Endothelial cell of umbilical vein (primary cell): ENCODE measurements at regions not wholly inside any gene's neighbourhood (a gene's known extent, or its start where the extent isn't known, plus 50 kb on each side); places are given as distances from the start of the nearest gene placed in this dataset.

Experiments used
- BruUV-seq: library from RNA; stranded (reverse); fragments of 400-500 nt; replicated peaks from 2 replicates; lab custom pipeline; 2021; lab: Mats Ljungman, UMichigan
- CTCF ChIA-PET: fragments of 300-600, 350-600 bp; sonication (Branson Sonifier 250); formaldehyde crosslinking; loops from one replicate; lab custom pipeline; 2021; ENCODE audit warnings: antibody characterized with exemption, inconsistent platforms; lab: Charles Lee
- POLR2A ChIA-PET: fragments of 300-600, 350-600 bp; sonication (Branson Sonifier 250); formaldehyde crosslinking; loops from one replicate; lab custom pipeline; 2021; ENCODE audit warnings: antibody characterized with exemption, inconsistent platforms; lab: Charles Lee
- DNase-seq: peaks from one replicate; pipeline ENCODE4 v3.0.0-alpha.2; 2011; ENCODE audit warnings: low read depth, low spot score
- FAIRE-seq: peaks from 2 replicates; lab custom pipeline; 2011; peaks lifted over from hg19 to GRCh38; lab: Jason Lieb, UNC
- H2AFZ ChIP-seq: 2 replicates; pipeline ENCODE4 v1.6.0; 2012; ENCODE audit warnings: low read depth, low read length, control low read depth, inconsistent platforms
- H3K27ac ChIP-seq: 2 replicates; pipeline ENCODE4 v1.5.1; 2011; ENCODE audit warnings: low read depth, mild to moderate bottlenecking, control low read depth, low read length, moderate library complexity; ENCODE audit not compliant: insufficient read depth
- H3K27me3 ChIP-seq, 2 experiments: 2 replicates each; pipeline versions ENCODE4 v1.6.0 to v1.6.1; 2011; ENCODE audit warnings: low read length in 2 of 2, mixed read lengths in 1 of 2; ENCODE audit not compliant: control insufficient read depth in 2 of 2, insufficient read depth in 2 of 2
- H3K36me3 ChIP-seq, 2 experiments: 2 replicates in 1 of 2; 3 replicates in 1 of 2; pipeline ENCODE4 v1.5.1; 2011; ENCODE audit warnings: low read length in 2 of 2, mild to moderate bottlenecking in 1 of 2, moderate library complexity in 1 of 2; ENCODE audit not compliant: control insufficient read depth in 2 of 2, insufficient read depth in 2 of 2; ENCODE audit errors: extremely low read depth in 1 of 2
- H3K4me1 ChIP-seq: 3 replicates; pipeline ENCODE4 v1.5.1; 2011; ENCODE audit warnings: mild to moderate bottlenecking, low read length; ENCODE audit not compliant: control insufficient read depth, insufficient read depth; ENCODE audit errors: extremely low read depth
- H3K4me2 ChIP-seq: 2 replicates; pipeline ENCODE4 v1.6.1; 2011; ENCODE audit warnings: low read length, control low read depth, mixed read lengths; ENCODE audit not compliant: insufficient read depth
- H3K4me3 ChIP-seq, 3 experiments: fragments of 200-600 bp in 1 of 3; sonication (generic), shearing (Covaris generic) in 1 of 3; replicated peaks in 1 of 3; 2 replicates each; pipeline ENCODE4 v1.5.1; 2011 to 2016; ENCODE audit warnings: control low read depth in 3 of 3, low read length in 3 of 3, mild to moderate bottlenecking in 2 of 3, inconsistent platforms in 1 of 3, low read depth in 1 of 3, moderate library complexity in 1 of 3; ENCODE audit not compliant: insufficient read depth in 1 of 3
- H3K79me2 ChIP-seq: 2 replicates; pipeline ENCODE4 v1.6.0; 2012; ENCODE audit warnings: low read length, inconsistent platforms; ENCODE audit not compliant: control insufficient read depth, insufficient read depth
- H3K9ac ChIP-seq: replicated peaks from 2 replicates; pipeline ENCODE3; 2011; ENCODE audit warnings: low read length, control low read depth; ENCODE audit not compliant: insufficient read depth; ENCODE audit errors: extremely low read depth
- H3K9me1 ChIP-seq: replicated peaks from 3 replicates; pipeline ENCODE4 v1.6.0; 2011; ENCODE audit warnings: mild to moderate bottlenecking, low read length; ENCODE audit not compliant: control insufficient read depth, insufficient read depth; ENCODE audit errors: extremely low read depth
- H3K9me3 ChIP-seq: replicated peaks from 2 replicates; pipeline ENCODE4 v1.5.1; 2012; ENCODE audit warnings: low read length, inconsistent platforms; ENCODE audit not compliant: control insufficient read depth, insufficient read depth
- H4K20me1 ChIP-seq: replicated peaks from 2 replicates; pipeline ENCODE3; 2011; ENCODE audit warnings: mild to moderate bottlenecking, low read length; ENCODE audit not compliant: control insufficient read depth, insufficient read depth; ENCODE audit errors: extremely low read depth
- GATA2 ChIP-seq: IDR thresholded peaks from 2 replicates; pipeline ENCODE4 v1.7.0; 2011; ENCODE audit warnings: low read depth, mild to moderate bottlenecking, moderate library complexity, mixed read lengths, low read length; ENCODE audit not compliant: insufficient read length, insufficient read depth
- JUN ChIP-seq: IDR thresholded peaks from 2 replicates; pipeline ENCODE4 v1.6.1; 2011; ENCODE audit warnings: borderline replicate concordance, low read depth; ENCODE audit not compliant: insufficient read length, insufficient read depth
- POLR2A ChIP-seq: IDR thresholded peaks from 2 replicates; pipeline ENCODE4 v1.6.1; 2012; ENCODE audit warnings: low read depth, mild to moderate bottlenecking, control low read depth, low read length
- dilution Hi-C: fragments of 300-500 bp; cut with MboI; formaldehyde crosslinking; loops from one replicate; pipeline ENCODE4 v1.15.0; 2019; ENCODE audit warnings: low sequenced_read_pairs; ENCODE audit not compliant: extremely low pct_ligation_motif_present
- intact Hi-C: fragments of 100-400 bp; cut with micrococcal nuclease; formaldehyde crosslinking; loops from one replicate; pipeline ENCODE4 v1.10.0; 2022
- TF ChIP-seq, protein P1 (sequence below), 2 donors: IDR thresholded peaks; 1 replicate in 1 of 2; 2 replicates in 1 of 2; pipeline ENCODE4 v1.5.1; 2011; ENCODE audit warnings: low read length in 2 of 2, mild to moderate bottlenecking in 2 of 2, moderate library complexity in 2 of 2, control low read depth in 1 of 2, inconsistent platforms in 1 of 2, low read depth in 1 of 2; ENCODE audit not compliant: insufficient read depth in 1 of 2; ENCODE audit errors: extremely low read depth in 1 of 2

DNA sequence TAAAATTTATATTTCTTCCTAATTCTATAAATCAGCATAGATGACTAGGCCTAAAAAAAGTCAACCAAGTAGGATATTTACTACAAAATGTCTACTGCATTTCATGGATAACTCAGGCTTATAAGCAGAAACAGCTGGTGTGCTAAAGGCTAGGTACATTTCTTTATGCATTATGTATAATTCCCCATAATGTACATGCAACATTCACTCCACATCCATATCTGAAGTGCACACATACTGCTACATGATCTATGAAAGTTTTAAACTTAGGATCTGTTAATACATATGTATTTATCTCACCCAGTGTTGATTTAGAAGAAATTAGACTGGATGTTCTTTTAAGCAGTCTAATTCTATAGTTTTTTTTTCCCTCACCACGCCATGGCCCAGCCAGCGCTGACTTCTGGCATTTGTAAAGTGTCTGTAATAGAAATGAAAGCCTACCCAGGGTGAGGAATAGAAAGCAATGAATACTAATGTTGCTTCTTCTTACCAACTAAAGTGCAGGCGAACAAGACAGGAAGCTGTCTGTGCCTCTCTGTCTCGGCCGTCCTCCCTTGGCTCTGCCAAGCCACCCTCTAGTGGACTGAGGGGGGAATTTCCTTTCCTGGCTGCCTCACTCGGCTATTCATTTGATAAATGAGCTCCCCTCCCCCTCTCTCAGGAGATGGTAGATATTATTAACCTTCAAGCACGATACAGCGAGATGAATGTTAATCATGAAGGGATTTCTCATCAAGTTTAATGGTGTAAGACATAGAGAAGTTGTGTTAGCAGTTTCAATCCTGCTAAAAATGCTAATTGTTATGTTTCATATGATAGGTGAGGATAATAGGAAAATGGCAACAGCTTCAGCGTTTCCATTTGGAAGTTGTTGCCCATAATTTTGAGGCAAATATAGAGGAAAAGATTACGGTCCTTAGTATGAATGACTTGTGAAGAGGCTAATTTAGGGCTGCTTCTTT lies 384.5 kb downstream of the MTX2 start:
- Histone ChIP-seq H3K9me3 (no peaks in the 10 kb centered on the region), H3K27me3 (peaks cover 0 to 8% of the 10 kb centered on the region in 2 experiments), H2AFZ (peak overlapping the region; percentile 55), H3K27ac (no peak overlapping the region), H3K9me1 (no peaks in the 10 kb centered on the region), H3K4me2 (no peak overlapping the region), H3K4me3 (no peak overlapping the region), H4K20me1 (no peaks in the 10 kb centered on the region), H3K79me2 (no peaks in the 10 kb centered on the region), H3K9ac (no peak overlapping the region), H3K36me3 (no peaks in the 10 kb centered on the region), H3K4me1 (peaks cover 7% of the 10 kb centered on the region)
- no TSS peak for BruUV-seq
- peak; percentile 86 for FAIRE-seq
- no peak for TF ChIP-seq JUN
- TF ChIP-seq POLR2A, result no peak
- peak; percentile 8 for TF ChIP-seq GATA2
- TF ChIP-seq, protein P1, sequence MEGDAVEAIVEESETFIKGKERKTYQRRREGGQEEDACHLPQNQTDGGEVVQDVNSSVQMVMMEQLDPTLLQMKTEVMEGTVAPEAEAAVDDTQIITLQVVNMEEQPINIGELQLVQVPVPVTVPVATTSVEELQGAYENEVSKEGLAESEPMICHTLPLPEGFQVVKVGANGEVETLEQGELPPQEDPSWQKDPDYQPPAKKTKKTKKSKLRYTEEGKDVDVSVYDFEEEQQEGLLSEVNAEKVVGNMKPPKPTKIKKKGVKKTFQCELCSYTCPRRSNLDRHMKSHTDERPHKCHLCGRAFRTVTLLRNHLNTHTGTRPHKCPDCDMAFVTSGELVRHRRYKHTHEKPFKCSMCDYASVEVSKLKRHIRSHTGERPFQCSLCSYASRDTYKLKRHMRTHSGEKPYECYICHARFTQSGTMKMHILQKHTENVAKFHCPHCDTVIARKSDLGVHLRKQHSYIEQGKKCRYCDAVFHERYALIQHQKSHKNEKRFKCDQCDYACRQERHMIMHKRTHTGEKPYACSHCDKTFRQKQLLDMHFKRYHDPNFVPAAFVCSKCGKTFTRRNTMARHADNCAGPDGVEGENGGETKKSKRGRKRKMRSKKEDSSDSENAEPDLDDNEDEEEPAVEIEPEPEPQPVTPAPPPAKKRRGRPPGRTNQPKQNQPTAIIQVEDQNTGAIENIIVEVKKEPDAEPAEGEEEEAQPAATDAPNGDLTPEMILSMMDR (IDR thresholded peaks at IDR 0.05; ENCODE audit: extremely low read depth in 1 of 2, insufficient read depth in 1 of 2, low read depth in 1 of 2, low read length in 2 of 2), result peak; percentile 69 to 76
- ChIA-PET CTCF (interaction anchor here (0.7 to 5.9 kb wide), 47 partner anchors 9 to 1428 kb away, joined by 3 to 458 read pairs (median 5); partner anchors contain the start of genes HOXD10, HOXD8 and HOXD9), POLR2A (interaction anchor here (0.6 to 1.0 kb wide), 2 partner anchors 199 to 514 kb away, joined by 3 to 5 read pairs; no protein-coding TSS in a partner anchor)
- dilution Hi-C loops (loop anchor here (25.0 kb wide), 1 partner anchor 484 kb away; no protein-coding TSS in a partner anchor), intact Hi-C loops (loop anchor here (1.0 to 5.0 kb wide), 5 partner anchors 99 to 1104 kb away; partner anchors contain the start of genes HOXD1 and LNPK)
- peak; percentile 86 for DNase-seq
